Frontal cortex (tissue), 3 donors: ENCODE measurements at regions not wholly inside any gene's neighbourhood (a gene's known extent, or its start where the extent isn't known, plus 50 kb on each side); places are given as distances from the start of the nearest gene placed in this dataset.

Experiments used
- DNase-seq, 2 donors: peaks; one replicate each; pipeline ENCODE4 v3.0.0; 2012; ENCODE audit warnings: low spot score in 2 of 2
- FAIRE-seq: peaks from 2 replicates; lab custom pipeline; 2012; peaks lifted over from hg19 to GRCh38; lab: Jason Lieb, UNC
- donor health status: control.
- donor health status: control.
- donor health status: control.

DNA sequence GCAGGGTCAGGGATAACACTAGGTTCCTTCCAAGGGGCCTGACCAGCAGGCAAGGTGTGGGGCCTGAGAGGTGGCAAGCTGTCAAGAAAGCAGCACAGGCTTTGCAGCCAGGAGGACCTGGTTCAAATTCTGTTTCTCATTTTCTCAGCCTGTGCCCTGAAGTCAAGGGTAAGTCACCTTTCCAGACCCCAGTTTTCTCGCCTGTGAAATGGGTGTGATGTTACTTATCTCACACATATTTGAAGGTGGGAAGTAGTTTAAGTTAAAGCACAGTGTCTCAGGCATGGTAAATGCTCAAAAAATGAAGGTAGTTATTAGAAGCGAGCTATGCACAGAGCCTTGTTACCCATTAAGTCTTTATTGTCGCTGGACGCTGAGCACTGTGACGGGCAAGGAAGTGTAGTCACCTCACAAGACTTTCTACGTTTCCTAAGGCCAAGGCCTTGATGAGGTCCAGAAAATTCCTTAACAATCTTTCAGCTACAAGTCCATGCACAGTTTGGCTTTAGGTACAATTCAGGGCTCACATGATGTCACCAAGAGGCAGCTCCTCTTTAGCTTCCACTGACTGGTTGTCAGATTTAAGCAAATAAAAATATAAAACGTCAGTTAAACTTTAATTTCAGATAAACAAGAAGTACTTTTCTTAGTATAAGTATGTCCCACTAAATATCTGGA is 522.6 kb upstream of the PROK2 start:
- no peak for FAIRE-seq
- no peak for DNase-seq

DNA sequence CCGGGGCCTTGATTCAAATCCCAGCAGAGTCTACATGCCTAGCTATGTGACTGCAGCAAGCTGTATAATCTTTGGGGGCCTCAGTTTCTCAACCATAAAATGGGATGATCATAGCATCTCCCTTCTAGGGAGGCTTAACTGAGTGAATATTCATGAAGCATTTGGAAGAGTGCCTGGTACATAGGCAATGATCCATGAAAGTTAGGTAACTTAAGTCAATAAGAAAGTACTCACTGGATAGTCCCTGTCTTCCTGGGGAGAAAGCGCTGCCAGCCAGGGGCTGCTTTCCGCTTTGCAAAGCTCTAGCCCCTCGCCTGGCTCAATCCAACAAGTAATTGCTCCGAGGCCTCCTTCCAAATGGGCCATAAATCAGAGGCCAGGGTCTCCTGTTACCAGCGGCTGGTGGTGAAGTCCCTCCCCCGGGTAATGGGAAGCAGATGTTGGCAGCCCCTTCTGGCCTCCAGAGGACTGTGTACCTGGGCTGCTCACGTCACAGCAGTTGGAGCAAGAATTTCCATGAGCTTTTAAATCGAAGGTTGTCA is 521.9 kb upstream of the PROK2 start:
- DNase-seq (no peak), FAIRE-seq (no peak)

DNA sequence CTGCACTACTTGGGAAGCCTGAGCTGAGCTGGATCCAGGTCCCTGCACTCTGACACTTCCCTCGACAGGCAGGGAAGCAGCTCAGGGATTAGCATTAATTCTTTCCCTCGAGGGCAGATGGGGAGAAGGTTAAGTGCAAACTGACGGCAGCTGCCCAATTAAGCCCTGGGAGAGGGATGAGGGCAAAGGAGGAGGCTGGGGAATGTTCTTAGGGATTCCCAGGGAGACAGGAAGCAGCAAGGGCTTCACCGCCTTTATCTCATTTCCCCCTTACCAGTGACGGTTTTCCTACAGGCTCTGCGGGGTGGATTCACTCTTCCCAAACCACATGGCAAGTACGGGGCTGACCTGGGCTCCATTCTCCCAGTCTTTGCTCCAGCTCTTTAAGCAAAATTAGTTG is 519.0 kb upstream of the PROK2 start:
- FAIRE-seq (no peak), DNase-seq (no peak)

DNA sequence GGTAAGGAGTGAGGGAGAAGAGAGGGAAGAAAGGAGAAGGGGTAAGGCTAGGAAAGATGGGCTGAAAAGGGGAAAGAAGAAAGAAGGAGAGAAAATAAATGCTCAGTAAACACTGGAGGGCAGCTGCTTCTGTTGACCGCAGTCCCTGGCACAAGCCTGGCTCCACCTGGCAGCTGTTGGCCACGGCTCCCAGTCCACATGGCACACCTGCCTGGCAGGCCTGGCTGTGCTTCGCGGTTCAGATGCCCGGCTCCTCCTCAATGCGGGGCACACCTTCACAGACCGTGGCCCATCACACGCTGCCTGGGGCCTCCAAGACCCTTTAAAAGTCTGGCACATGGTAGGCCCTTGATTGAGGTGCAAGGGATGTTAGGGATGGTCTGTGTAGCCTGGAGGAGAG is 516.8 kb upstream of the PROK2 start:
- DNase-seq (no peak), FAIRE-seq (no peak)

DNA sequence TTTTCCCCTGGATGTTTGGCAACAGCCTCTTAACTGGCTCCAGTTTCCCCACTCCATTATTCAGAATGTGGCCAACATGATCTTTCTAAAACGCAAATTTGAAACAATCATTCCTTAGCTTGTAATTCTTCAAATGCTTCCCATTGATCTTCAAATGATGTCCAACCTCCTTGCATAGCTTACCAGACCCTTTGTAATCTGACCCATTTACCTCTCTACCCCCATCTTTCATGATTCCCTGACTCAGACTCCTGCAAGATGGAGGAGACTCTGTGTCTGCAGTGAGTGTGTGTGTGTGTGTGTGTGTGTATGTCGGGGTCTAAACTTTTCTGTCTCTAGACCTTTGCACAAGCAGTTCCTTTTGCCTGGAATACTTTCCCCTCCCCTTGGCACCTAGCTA is 515.7 kb upstream of the PROK2 start:
- no peak for FAIRE-seq
- DNase-seq: no peak

DNA sequence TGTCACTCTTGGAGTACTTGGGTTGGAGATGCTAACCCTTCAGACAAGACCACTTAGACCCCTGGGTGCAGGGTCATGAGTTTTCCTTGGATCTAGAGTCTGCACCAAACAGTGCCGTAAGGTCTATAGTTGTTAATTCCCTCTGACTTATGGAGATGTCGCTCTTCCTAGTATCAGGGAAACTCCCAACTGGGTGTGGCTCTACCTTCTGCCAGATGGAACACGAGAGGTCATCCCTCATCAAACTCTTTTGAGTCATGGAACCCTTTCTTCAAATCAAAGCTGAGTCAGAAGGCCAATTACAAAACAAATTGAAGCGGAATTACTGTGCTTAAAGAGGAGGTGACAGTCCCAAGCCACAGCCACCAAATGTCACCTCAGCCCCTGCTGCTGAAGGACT is 514.9 kb upstream of the PROK2 start:
- FAIRE-seq: no peak
- DNase-seq: no peak

DNA sequence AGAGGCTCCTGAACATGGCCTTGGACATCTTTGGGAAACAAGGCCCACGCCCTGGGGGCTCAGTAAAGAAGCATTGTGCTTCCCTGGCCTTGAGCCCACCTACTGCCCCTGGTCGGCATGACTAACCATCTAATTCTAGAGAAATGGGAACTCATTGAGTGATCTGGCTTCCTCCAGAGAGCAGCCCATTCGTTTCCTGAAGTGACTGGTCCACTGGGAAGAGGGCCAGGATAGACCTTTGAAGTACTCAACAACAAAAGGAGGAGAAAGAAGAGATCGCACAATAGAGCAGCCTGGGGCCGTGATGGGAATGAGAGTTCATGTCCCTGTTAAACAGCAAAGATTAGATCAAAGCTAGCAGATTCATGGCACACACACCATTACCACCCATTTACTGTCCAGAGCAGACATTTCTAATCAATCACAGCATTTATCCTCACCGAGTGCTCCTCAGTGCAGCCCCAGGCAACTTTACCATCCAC is 514.4 kb upstream of the PROK2 start:
- FAIRE-seq (no peak), DNase-seq (peak in 1 of 2 donors; percentile 37)

DNA sequence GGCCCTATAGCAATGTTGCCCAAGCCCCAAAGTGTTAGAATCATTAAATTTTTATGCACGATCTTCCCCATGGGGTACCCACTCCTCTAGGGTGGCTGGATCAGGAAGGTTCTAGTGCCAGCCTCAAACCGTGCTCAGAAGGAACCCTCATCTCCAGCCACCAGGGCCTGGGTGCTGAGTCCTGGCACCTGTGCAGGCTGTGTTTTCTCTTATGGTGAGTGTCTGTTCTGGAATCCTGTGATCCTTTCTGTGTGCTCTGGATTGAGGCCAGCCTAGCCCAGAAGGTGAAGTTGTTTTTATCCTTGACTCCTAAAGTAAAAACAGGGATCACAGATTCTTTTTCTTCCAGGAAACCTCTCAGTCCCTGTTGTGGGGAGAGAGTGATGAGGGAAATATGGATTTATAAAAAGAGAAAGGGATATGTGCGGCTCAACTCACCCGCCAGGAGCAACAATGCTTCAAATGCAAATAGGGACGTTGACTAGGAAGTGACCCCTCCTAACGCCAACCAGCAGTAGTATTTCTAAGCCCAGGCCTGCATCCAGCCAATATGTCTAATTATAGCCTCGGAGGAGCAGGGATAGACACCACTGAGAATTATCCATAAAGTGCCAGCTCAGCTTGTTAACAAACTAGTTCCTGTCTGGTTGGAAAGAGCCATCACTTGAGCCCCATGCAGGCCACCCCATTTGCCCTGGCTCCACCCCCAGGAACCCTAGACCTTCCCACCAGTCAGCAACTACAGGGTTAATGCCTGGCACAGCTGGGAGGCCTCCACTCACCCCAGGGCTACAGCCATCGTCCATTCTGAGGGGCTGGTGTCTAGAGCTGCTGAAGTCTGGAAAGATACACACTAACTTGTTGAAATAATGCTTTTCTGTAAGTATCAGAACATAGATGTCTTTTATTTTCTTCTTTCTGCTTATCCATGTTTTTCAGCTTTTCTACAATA is 513.5 kb upstream of the PROK2 start:
- DNase-seq (no peak), FAIRE-seq (no peak)

DNA sequence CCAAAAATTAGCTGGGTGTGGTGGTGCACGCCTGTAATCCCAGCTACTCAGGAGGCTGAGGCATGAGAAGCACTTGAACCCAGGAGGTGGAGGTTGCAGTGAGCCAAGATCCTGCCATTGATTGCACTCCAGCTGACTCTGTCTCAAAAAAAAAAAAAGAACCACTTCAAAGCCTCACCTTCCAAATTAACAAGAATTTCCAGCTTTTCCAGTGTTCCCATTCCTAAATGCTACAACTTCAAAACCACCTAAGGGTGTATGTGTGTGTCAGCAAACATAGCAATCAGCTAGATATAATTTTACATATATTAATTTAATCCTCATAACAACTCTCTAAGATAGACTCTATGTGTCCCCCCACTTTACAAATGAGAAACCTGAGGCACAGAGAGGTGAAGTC is 512.5 kb upstream of the PROK2 start:
- DNase-seq (no peak), FAIRE-seq (no peak)

DNA sequence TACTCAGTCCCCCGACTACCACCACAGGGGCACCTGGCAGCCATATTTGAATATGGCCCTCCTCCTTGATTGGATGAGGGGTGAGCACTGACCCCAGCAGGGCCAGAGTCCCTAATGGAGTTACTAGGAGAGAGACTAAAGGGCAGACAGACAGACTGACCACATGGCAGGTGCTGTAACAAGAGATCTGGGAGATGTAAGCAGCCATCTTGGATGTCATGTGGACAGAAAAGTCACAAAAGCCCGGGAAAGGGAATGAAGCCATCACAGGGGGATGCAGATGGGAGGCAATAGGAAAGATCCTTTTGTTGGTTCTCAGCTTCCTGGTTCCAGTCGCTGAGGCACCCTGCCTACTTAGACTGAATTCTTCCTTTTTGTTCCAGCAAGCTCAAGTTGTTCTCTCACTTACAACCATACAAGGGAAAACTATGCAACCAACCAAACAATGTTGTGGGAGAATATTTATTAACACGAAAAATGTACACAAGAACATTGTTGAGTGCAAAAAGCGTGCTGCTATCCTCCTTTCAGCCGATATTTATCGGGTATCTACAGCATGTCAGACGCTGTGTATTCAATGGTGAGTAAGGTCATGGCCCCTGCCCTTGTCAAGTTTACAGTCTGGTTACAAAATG is 511.6 kb upstream of the PROK2 start:
- FAIRE-seq: no peak
- DNase-seq: no peak

DNA sequence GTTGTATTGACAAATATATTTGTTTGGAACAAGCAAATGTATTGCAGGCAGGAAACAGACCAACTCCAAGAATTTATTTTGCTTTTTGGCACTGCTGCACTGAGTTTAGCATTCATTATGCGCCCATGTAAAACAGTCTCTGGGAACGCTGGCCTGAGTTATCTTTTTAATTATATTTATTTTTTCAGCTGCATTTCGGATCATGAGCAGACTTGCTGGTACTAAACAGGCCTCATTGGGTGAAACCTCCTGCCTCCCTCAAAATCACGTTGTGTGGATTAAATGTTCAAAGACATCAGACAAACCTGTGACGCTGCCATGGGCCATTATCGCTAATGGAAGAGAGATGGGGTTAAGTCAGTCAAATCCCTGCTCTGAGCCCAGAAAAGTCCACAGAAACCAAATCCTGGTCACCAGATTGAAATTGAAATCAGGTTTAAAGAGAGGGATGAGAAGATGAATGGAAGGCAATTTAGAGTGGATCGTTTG is 511.1 kb upstream of the PROK2 start:
- no peak for FAIRE-seq
- no peak for DNase-seq

DNA sequence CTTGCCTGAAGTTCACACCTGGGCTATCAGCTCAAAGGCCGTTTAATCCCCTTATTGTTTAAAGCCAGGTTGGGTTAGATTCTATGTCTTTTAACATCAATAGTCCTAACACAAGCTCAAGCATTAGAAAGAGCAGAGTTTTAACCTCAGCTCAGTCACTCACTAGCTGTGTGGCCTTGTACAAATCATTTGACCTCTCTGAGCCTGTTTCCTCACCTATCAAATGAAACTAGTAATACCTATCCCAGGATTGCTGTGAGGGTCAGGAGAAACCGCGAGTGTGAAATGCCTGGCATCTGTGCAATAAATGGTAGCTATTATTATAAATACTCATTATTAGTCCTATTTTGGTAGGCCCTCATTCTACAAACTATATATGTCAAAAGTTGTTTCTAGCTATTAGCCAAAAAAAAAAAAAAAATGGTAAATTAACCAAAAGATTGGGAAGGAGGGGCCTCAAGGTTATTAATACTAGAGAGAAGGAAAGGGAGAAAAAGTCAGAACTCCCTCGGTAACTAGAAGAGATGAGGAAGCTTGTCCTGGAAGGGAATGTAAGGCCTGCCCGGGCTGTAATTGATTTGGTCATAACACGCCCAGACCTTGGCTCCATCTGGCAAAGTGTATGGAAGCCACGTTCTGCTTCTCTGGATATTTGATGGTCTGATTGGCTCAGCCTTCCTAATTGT is 510.5 kb upstream of the PROK2 start:
- DNase-seq: no peak
- FAIRE-seq: no peak

DNA sequence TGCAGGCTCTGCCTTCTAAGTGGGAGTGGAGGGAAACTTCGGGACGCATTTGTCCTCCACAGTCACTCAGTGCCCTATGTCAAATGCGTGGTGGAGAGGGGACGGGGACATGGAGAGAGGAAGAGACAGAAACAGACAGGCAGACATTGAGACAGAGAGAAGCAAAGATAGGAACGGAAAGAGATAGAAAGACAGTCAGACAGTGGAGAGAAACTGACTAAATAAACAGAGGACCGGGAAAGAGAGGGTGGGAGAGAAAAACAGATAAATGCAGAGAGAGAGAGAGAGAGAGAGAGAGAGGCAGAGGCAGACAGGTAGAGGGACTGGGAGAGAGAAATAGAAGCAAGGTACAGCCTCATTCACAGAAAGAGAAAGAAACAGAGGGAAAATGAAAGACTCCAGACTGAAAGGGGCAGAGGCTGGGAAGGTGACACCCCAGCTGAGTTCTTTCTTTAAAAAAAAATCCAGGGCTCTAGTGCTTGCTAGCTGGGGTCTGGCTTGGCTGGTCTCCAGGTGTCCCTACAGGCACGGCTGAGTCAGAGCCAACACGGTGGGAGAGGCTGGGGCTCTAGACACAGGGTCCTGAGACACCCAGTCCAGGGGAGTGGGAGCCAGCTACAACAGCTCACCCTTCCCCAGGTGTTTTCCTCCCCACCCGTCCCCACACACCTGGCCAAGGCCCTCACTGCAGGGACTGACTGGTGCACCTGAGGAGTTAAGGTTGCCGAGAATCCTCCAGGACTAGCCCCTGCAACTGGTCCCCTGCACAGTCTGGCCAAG is 506.1 kb upstream of the PROK2 start:
- FAIRE-seq: no peak

DNA sequence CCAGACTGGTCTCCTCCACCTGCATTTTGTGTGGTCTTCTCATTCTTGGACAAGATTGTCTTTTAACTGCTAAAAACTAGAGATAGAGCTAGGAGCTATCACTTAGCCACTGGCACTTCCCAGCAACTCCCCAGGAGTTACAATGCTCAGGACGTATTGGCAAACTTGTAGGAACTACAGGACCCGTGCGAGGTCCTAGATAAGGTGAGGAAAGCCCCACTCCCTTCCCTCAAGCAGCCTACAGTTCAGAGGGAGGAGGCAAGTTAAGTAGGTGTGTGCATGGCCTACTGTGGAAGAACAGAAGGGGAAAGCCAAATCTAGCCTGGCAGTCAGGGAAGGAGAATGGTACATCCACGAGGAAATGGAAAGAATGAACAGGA is 504.7 kb upstream of the PROK2 start:
- DNase-seq: no peak
- FAIRE-seq: no peak

More for the DNA sequence above, 506.1 kb upstream of the PROK2 start:
- DNase-seq: no peak

DNA sequence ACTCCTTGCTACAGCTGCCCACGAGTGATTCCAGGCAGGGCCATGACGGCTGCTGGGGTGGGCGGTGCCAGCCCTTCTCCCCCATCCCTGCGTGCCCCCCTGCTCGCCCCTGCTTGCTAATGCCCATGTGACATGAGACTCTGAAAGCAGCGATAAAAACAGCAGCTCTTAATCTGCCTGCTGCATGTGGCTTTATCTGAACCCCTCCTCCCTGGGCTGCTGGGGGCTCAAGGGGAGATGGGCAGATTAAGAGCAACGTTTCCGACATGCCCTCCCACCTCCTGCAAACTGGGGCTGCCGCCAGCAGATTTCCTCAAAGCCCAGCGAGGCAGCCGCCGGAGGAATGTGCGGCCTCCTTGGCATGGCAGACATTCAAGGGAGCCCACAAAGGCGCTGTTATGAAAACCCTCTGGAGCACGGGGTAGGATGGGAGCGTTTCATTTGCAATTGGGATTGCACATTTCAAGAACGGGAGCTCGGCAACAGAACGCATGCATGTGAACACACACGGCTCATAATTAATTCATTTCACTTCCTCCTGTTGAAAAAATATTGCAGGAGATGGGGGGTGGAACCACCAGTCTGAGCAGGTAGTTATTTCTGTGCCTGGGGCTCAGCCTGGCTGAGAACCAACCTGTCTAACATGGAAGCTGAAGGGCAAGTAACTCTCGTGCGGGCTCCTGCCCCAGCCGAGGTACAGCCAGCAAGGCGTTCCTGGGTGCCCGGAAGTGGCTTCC is 504.2 kb upstream of the PROK2 start:
- DNase-seq (peak; percentile 33 to 54), FAIRE-seq (no peak)

DNA sequence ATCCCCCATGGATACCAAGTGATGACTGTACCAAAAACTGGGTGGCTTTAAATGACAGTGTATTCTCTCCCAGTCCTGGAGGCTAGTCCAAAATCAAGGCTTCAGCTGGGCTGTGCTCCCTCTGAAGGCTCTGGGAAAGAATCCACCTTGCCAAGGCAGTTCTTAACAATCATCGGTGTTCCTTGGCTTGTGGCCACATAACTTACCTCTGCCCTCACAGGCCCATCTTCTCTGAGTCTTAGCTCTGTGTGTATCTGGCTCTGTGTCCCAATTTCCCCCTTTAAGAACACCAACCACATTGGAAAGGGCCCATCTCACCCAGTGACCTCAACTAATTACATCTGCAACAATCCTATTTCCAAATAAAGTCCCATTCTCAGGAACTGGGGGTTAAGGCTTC is 503.0 kb upstream of the PROK2 start:
- no peak for FAIRE-seq
- no peak for DNase-seq

DNA sequence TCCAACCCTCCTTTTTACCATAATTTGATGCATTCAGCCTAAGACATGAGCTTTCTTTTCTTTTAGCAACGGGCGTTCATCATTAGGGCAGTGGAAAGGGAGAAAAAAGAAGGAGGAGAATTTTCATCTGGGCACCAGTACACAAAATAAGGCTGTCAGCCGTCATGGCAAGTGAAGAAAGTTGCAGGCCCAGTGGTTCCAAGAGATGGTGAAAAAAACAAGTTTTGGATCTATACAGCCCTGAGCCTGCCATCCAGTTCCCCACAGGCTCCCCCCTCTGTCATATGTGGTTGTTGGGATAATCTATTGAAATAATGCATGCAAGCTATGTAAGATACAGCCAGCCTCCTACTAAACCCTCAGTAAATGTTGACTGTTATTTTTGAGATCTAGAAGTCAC is 500.6 kb upstream of the PROK2 start:
- DNase-seq: no peak
- no peak for FAIRE-seq

DNA sequence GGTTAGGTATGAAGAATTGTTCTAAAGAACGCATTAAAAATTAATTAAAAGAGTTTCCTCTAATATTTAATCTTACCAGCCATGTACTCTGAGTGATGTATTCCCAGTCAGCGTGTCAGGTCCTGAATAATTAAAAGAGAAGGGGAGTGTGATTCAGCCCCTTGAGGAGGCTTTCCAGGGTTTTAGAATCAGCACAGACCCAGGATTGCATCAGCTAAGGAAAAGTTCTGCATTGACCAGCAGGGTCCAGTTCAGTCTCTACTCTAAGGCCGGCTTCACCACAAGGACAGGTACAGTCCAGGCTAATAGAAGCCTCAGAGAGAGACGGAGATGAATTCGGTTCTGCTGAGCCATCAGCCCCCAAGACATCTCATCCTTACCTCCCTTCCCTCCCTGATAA is 499.5 kb upstream of the PROK2 start:
- DNase-seq (no peak), FAIRE-seq (no peak)
